Mesenchymal stem cell (in vitro differentiated cells and primary cell): ENCODE measurements at regions not wholly inside any gene's neighbourhood (a gene's known extent, or its start where the extent isn't known, plus 50 kb on each side); places are given as distances from the start of the nearest gene placed in this dataset.

ENCODE experiments used
- DNase-seq: peaks from one replicate; pipeline ENCODE4 v3.0.0-alpha.2; 2013
- H2AFZ ChIP-seq: one replicate; pipeline ENCODE4 v1.6.1; 2013; ENCODE audit warnings: low read depth, mild to moderate bottlenecking, control low read depth, inconsistent platforms, low read length, moderate library complexity
- H2AK5ac ChIP-seq: 2 replicates; pipeline ENCODE4 v1.6.1; 2013; ENCODE audit warnings: low read length, moderate library complexity, mild to moderate bottlenecking, inconsistent platforms; ENCODE audit not compliant: severe bottlenecking
- H2BK120ac ChIP-seq: one replicate; pipeline ENCODE4 v1.6.1; 2013; ENCODE audit warnings: low read depth, mild to moderate bottlenecking, inconsistent platforms, low read length, moderate library complexity
- H2BK12ac ChIP-seq, 2 experiments: one replicate each; pipeline ENCODE4 v1.6.1; 2013; ENCODE audit warnings: inconsistent platforms in 2 of 2, low read length in 2 of 2, mild to moderate bottlenecking in 2 of 2, moderate library complexity in 2 of 2, control low read depth in 1 of 2
- H2BK15ac ChIP-seq: one replicate; pipeline ENCODE4 v1.6.1; 2013; ENCODE audit warnings: mild to moderate bottlenecking, low read depth, inconsistent platforms; ENCODE audit not compliant: poor library complexity, severe bottlenecking
- H2BK5ac ChIP-seq: 2 replicates; pipeline ENCODE4 v1.6.1; 2013; ENCODE audit warnings: low read depth, mild to moderate bottlenecking, low read length, control low read depth, inconsistent platforms; ENCODE audit not compliant: poor library complexity, severe bottlenecking
- H3K14ac ChIP-seq, 2 experiments: one replicate each; pipeline ENCODE4 v1.6.1; 2013; ENCODE audit warnings: inconsistent platforms in 2 of 2, low read length in 2 of 2, control low read depth in 1 of 2, mild to moderate bottlenecking in 1 of 2, moderate library complexity in 1 of 2
- H3K18ac ChIP-seq, 2 experiments: one replicate each; pipeline ENCODE4 v1.6.1; 2013; ENCODE audit warnings: inconsistent platforms in 2 of 2, low read length in 2 of 2, control low read depth in 1 of 2, low read depth in 1 of 2, mild to moderate bottlenecking in 1 of 2
- H3K23ac ChIP-seq, 2 experiments: one replicate each; pipeline ENCODE4 v1.6.1; 2013; ENCODE audit warnings: inconsistent platforms in 2 of 2, low read length in 2 of 2, mild to moderate bottlenecking in 2 of 2, moderate library complexity in 2 of 2, control low read depth in 1 of 2
- H3K27ac ChIP-seq: 2 replicates; pipeline ENCODE4 v1.5.1; 2013; ENCODE audit warnings: mild to moderate bottlenecking, moderate library complexity, low read length, control low read depth, inconsistent platforms; ENCODE audit not compliant: poor library complexity, severe bottlenecking
- H3K27me3 ChIP-seq, 2 experiments: 2 replicates each; pipeline versions ENCODE4 v1.6.1 to v1.7.0; 2013; ENCODE audit warnings: low read length in 2 of 2, mild to moderate bottlenecking in 2 of 2, moderate library complexity in 2 of 2, control low read depth in 1 of 2, inconsistent platforms in 1 of 2; ENCODE audit not compliant: control insufficient read depth in 1 of 2, insufficient read depth in 1 of 2
- H3K36me3 ChIP-seq, 2 experiments: 2 replicates each; pipeline versions ENCODE4 v1.6.1 to v1.7.0; 2013; ENCODE audit warnings: low read length in 2 of 2, control low read depth in 1 of 2, inconsistent platforms in 1 of 2, low read depth in 1 of 2, mild to moderate bottlenecking in 1 of 2; ENCODE audit not compliant: insufficient read depth in 2 of 2, control insufficient read depth in 1 of 2
- H3K4ac ChIP-seq, 2 experiments: one replicate each; pipeline ENCODE4 v1.6.1; 2013; ENCODE audit warnings: inconsistent platforms in 2 of 2, low read length in 2 of 2, mild to moderate bottlenecking in 2 of 2, moderate library complexity in 2 of 2, control low read depth in 1 of 2, low read depth in 1 of 2
- H3K4me1 ChIP-seq: 2 replicates; pipeline ENCODE4 v1.6.1; 2013; ENCODE audit warnings: low read depth, low read length, control low read depth; ENCODE audit not compliant: control insufficient read depth, insufficient read depth
- H3K4me2 ChIP-seq: 2 replicates; pipeline ENCODE4 v1.6.1; 2013; ENCODE audit warnings: low read length, mild to moderate bottlenecking, inconsistent platforms; ENCODE audit not compliant: poor library complexity, severe bottlenecking
- H3K4me3 ChIP-seq, 2 experiments: 2 replicates each; pipeline versions ENCODE4 v1.5.1 to v1.7.0; 2013; ENCODE audit warnings: low read length in 2 of 2, mild to moderate bottlenecking in 2 of 2, control low read depth in 1 of 2, low read depth in 1 of 2; ENCODE audit not compliant: insufficient read depth in 1 of 2
- H3K79me1 ChIP-seq: replicated peaks from 2 replicates; pipeline ENCODE4 v1.6.1; 2013; ENCODE audit warnings: mild to moderate bottlenecking, control low read depth, low read length, inconsistent platforms; ENCODE audit not compliant: poor library complexity, severe bottlenecking
- H3K9ac ChIP-seq: 2 replicates; pipeline ENCODE4 v1.7.0; 2013; ENCODE audit warnings: mild to moderate bottlenecking, low read length, moderate library complexity
- H3K9me3 ChIP-seq: 2 replicates; pipeline ENCODE4 v1.7.0; 2013; ENCODE audit warnings: mild to moderate bottlenecking, low read length; ENCODE audit not compliant: control insufficient read depth
- H4K8ac ChIP-seq: one replicate; pipeline ENCODE4 v1.6.1; 2013; ENCODE audit warnings: inconsistent platforms, mild to moderate bottlenecking, low read length, moderate library complexity
- H4K91ac ChIP-seq: one replicate; pipeline ENCODE4 v1.6.1; 2013; ENCODE audit warnings: mild to moderate bottlenecking, low read length, inconsistent platforms
- WGBS: methylation state at CpG from one replicate; pipeline ENCODE4 v1.1.7; 2013; ENCODE audit warnings: mixed read lengths; 5-methylcytosine and 5-hydroxymethylcytosine counted together

GRCh38 chr1:207971331-207972219 is 60.6 kb upstream of the CD34 start:
- Histone ChIP-seq H2BK120ac (no peak overlapping the region), H3K79me1 (no peaks in the 10 kb centered on the region), H2AK5ac (no peak overlapping the region), H3K23ac (no peak overlapping the region), H3K4ac (no peak overlapping the region), H3K36me3 (no peaks in the 10 kb centered on the region), H4K8ac (no peak overlapping the region), H3K27me3 (peaks cover 6 to 22% of the 10 kb centered on the region in 2 experiments), H2BK15ac (no peak overlapping the region), H3K14ac (no peak overlapping the region), H4K91ac (no peak overlapping the region), H2BK12ac (no peak overlapping the region), H3K4me3 (no peak overlapping the region), H3K9ac (no peak overlapping the region), H2BK5ac (no peak overlapping the region), H2AFZ (no peak overlapping the region), H3K9me3 (no peaks in the 10 kb centered on the region), H3K4me1 (no peaks in the 10 kb centered on the region), H3K4me2 (no peak overlapping the region), H3K27ac (no peak overlapping the region), H3K18ac (no peak overlapping the region)
- 87% methylated on average over 6 of the region's 10 CpGs for WGBS
- no peak for DNase-seq

- H2AK5ac ChIP-seq, result no peak overlapping the region
- no peak overlapping the region for H3K23ac ChIP-seq
- WGBS, result 72% methylated on average over 14 of the region's 16 CpGs
- H3K27ac ChIP-seq, result no peak overlapping the region
- H4K91ac ChIP-seq, result no peak overlapping the region
- no peaks in the 10 kb centered on the region for H3K4me1 ChIP-seq
- H3K27me3 ChIP-seq, result peaks cover 6 to 22% of the 10 kb centered on the region in 2 experiments
- H2AFZ ChIP-seq, result no peak overlapping the region
- H3K4me3 ChIP-seq, result no peak overlapping the region
- no peak overlapping the region for H3K18ac ChIP-seq
- H2BK12ac ChIP-seq, result no peak overlapping the region
- H3K9ac ChIP-seq, result no peak overlapping the region
- H3K9me3 ChIP-seq, result no peaks in the 10 kb centered on the region
- no peak overlapping the region for H3K4me2 ChIP-seq
- no peak overlapping the region for H3K4ac ChIP-seq
- no peak overlapping the region for H2BK5ac ChIP-seq
- H2BK15ac ChIP-seq, result no peak overlapping the region
- no peak overlapping the region for H3K14ac ChIP-seq
- H3K36me3 ChIP-seq, result no peaks in the 10 kb centered on the region
- DNase-seq, result no peak
- no peak overlapping the region for H2BK120ac ChIP-seq
- H3K79me1 ChIP-seq, result no peaks in the 10 kb centered on the region
- H4K8ac ChIP-seq, result peak overlapping the region; percentile 36
Measured at GRCh38 chr1:207970329-207971233, 59.7 kb upstream of the CD34 start.

GRCh38 chr1:207969528-207969927 is 58.6 kb upstream of the CD34 start:
- no peak overlapping the region for H2BK12ac ChIP-seq
- H3K4me1 ChIP-seq, result no peaks in the 10 kb centered on the region
- 100% methylated on average over 2 of the region's 2 CpGs for WGBS

GRCh38 chr1:207968521-207969009 is 57.6 kb upstream of the CD34 start:
- Histone ChIP-seq H2AFZ (no peak overlapping the region), H3K14ac (no peak overlapping the region), H3K9ac (no peak overlapping the region), H3K4me2 (no peak overlapping the region), H3K4ac (no peak overlapping the region), H3K79me1 (no peaks in the 10 kb centered on the region), H3K23ac (no peak overlapping the region), H4K8ac (no peak overlapping the region), H2BK15ac (no peak overlapping the region), H2AK5ac (no peak overlapping the region), H2BK12ac (no peak overlapping the region), H3K4me3 (no peak overlapping the region), H2BK5ac (no peak overlapping the region), H3K4me1 (peaks cover 5% of the 10 kb centered on the region), H3K18ac (no peak overlapping the region), H3K36me3 (peaks cover 0 to 3% of the 10 kb centered on the region in 2 experiments), H3K27ac (no peak overlapping the region), H3K27me3 (peaks cover 6 to 15% of the 10 kb centered on the region in 2 experiments), H2BK120ac (no peak overlapping the region), H4K91ac (no peak overlapping the region), H3K9me3 (no peaks in the 10 kb centered on the region)
- WGBS, result 86% methylated on average over 4 of the region's 5 CpGs
- no peak for DNase-seq

More at GRCh38 chr1:207969528-207969927, 58.6 kb upstream of the CD34 start:
- Histone ChIP-seq H4K91ac (no peak overlapping the region), H3K9ac (no peak overlapping the region), H3K27ac (no peak overlapping the region), H3K36me3 (no peaks in the 10 kb centered on the region), H3K23ac (no peak overlapping the region), H2BK15ac (no peak overlapping the region), H3K4ac (no peak overlapping the region), H3K9me3 (no peaks in the 10 kb centered on the region), H2AFZ (no peak overlapping the region), H2BK120ac (no peak overlapping the region), H2AK5ac (no peak overlapping the region), H4K8ac (no peak overlapping the region), H3K79me1 (no peaks in the 10 kb centered on the region), H3K14ac (no peak overlapping the region), H3K18ac (no peak overlapping the region), H3K4me3 (no peak overlapping the region), H2BK5ac (no peak overlapping the region), H3K4me2 (no peak overlapping the region), H3K27me3 (peaks cover 6 to 21% of the 10 kb centered on the region in 2 experiments)
- no peak for DNase-seq
